Hematopoietic multipotent progenitor cell treated with erythropoietin and hydrocortisone succinate and interleukin-3 and kit ligand, for 15 days (in vitro differentiated cells): ENCODE measurements at regions not wholly inside any gene's neighbourhood (a gene's known extent, or its start where the extent isn't known, plus 50 kb on each side); places are given as distances from the start of the nearest gene placed in this dataset.

Experiments used
- DNase-seq: peaks from one replicate; pipeline ENCODE4 v3.0.0-alpha.2; 2015; ENCODE audit warnings: low spot score

DNA sequence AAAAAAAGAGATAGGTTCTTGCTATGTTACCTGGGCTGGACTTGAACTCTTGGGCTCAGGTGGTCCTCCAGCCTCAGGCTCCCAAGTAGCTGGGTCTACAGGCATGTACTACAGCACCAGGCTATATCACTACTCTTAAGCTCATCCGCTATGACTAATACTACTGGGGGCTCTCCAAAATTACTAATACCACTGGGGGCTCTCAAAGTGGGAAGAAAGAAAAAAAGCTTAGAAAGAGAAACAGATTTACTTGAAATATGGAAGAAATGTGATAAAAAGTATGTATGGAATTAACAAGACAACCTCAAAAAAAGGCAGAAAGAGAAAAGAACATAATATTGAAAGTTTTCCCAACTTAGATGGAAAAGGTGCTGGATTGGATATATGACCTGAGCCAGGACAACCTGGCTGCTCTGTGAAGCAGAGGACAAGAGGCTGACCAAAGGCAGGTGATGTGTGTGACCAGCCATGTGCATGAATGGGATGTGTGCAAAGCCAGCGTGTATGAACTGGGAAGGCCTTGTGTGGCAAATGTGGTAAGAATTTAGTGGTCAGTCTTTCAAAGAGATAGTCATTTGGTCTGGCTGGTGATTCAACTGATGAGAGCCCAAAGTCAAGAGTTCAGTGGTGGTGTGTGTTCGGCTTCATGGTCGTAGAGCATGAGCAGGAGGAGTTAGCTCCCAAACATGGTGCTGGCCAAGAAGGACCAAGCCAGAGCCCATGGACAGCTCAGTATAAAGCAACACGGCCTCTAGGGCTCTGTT is 232.4 kb upstream of the KLF14 start:
- no peak for DNase-seq

DNA sequence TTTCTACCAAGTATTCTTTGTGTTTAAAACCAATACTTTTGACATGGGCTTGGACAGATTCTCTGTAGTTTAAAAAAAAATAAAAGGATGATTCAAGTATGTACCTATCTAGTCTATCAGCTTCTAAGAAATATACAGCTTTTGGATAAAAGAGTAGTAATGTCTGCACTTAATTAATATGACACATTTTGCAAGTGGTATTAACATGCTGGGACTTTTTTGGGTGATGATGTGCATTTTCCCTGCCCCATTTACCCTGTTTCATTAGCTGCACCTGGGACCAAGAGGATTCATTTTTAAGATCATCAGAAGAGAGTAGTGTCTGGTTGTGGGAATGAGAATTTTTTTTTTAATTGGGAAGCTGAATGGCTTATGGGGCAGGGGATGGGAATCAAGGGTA is 236.2 kb upstream of the KLF14 start:
- no peak for DNase-seq

DNA sequence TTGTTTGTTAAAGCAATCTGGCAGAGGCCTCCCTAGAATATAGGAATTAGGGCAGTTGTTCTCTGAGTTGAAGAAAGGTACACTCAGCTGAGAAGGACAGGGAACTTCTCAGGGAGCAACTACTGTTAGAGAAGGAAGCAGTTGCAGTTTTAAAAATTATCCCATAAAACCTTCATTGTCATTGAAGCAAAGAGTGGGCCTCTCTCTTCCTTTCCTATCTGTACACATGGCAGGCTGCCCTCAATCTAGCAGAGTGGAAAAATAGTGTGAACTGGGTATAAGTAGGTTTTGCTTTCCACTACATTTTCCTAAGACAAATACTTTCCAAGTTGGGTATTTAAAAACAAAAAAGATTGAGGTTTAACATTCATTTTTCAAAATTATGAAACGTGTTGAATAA is 236.7 kb upstream of the KLF14 start:
- DNase-seq: no peak

DNA sequence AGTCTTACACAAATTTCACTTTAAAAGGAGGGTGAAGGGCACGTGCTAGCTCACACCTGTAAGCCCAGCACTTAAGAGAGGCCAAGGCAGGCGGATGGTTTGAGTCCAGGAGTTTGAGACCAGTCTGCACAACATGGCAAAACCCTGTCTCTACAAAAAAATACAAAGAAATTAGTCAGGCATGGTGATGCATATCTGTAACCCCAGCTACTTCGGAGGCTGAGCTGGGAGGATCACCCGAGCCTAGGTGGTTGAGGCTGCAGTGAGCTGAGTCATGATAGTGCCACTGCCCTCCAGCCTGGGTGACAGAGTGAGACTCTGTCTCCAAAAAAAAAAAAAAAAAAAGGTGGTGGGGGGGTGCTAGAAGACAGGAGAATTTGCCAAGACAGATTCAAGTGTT is 237.3 kb upstream of the KLF14 start:
- DNase-seq: no peak

DNA sequence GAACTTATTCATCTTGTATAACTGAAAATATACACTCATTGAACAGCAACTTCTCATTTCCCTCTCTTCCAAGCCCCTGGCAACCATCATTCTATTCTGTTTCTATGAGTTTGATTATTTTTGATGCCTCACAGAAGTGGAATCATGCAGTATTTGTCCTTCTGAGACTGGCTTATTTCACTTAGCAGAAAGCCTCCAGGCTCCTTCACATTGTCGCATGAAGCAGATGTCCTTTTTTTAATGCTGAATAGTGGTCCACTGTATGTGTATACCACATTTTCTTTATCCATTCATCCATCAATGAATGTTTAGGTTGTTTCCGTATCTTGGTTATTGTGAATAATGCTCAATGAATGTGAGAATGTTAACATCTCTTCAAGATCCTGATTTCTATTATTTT is 238.2 kb upstream of the KLF14 start:
- no peak for DNase-seq

DNA sequence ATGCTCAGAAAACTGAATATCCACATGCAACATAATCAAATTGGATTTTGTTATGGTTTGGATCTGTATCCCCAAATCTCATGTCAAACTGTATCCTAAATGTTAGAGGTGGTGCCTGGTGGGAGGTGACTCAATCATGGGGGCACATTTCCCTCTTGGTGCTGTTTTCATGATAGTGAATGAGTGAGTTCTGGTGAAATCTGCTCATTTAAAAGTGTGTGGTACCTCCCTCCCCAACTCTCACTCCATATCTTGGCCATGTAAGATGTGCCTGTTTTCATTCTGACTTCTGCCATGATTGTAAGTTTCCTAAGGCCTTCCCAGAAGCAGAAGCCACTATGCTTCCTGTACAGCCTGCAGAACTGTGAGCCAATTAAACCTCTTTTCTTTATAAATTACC is 239.6 kb upstream of the KLF14 start:
- no peak for DNase-seq

DNA sequence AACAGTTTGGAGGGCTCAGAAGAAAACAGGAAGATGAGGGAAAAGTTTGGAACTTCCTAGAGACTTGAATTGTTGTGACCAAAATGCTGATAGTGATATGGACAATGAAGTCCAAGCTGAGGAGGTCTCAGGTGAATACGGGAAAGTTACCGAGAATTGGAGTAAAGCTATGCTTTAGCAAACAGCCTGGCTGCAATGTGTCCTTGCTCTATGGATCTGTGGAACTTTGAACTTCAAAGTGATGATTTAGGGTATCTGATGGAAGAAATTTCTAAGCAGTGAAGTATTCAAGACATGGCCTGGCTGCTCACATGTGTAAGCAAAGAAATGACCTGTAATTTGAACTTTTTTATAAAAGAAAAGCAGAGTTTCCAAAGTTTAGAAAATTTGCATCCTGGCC is 240.2 kb upstream of the KLF14 start:
- DNase-seq: no peak

DNA sequence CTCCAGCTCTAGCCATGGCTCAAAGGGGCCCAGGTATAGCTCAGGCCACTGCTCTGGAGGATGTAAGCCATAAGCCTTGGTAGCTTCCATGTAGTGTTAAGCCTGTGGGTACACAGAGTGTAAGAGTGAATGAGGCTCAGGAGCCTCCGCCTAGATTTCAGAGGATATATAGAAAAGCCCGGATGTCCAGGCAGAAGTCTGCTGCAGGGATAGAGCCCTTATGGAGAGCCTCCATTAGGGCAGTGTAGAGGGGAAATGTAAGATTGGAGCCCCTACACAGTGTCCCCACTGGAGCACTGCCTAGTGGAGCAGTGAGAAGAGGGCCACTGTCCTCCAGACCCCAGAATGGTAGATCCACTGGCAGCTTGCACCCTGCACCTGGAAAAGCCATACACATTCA is 240.8 kb upstream of the KLF14 start:
- DNase-seq: no peak

DNA sequence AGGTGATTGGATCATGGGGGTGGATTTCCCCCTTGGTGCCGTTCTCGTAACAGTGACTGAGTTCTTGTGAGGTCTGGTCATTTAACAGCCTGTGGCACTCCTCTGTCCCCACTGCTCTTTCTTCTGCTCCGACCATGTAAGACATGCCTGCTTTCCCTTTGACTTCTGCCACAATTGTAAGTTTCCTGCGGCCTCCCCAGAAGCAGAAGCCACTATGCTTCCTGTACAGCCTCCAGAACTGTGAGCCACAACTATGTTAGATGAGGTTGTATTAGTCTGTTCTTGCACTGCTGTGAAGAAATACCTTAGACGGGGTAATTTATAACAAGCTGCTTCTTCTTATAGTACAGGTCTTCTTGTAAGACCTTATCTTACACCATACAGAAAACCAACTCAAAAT is 241.7 kb upstream of the KLF14 start:
- DNase-seq: no peak

DNA sequence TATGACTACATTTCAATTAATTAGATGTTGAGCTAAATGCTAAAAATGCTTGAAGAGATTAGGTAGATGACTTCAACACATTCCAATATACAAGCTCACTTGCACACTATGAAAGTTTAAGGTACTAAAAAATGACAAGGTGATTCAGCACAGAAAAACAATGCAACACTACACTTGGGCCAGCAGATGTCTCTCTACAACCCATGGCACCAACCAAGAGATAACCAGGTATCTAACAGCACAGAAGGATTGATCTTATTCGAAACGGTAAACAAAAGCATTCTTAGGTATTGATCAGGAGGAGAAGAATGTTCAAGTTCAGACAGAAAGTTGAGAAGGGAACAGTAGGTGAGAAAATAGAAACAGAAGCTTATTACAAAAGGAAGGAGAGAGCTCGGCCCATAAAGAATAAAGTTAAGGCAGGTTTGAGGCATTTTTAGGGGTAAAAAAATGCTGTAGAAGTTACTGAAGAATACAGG is 248.2 kb upstream of the KLF14 start:
- peak; percentile 49 for DNase-seq

DNA sequence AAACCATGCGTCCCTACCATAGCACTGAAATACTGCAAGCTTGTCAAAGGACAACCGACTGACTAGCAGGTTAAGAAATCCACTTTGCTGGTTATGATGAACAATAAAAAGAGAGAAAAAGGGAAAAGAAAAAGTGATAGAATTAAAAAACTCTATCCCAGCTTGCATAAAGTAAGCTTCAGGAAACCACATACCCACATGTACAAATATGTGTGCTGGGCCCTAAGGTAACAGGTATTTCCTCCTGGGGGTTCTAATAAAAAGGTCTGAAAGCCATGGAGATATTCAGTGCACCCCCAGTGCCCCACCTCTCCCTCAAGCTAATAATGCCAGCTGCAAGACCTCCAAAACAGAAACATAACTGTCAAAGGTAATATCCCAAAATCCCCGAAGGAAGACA is 248.6 kb upstream of the KLF14 start:
- DNase-seq: no peak

DNA sequence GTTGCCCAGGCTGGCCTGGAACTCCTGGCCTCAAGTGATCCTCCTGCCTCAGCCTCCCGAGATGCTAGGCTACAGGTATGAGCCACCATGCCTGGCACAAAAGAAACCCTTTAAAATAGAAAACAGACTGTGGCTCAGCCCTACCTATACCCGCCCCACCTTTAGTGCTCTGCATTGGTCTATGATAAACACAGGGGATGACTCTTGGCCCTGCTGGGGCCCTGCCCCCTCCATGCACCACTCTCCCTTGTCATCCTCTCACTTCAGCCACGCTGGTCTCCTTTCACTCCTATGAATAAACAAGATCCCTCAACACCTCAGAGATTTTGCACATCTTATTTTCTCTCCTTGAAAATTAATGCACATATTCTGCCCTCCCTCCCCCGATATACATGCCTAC is 251.4 kb upstream of the KLF14 start:
- no peak for DNase-seq

DNA sequence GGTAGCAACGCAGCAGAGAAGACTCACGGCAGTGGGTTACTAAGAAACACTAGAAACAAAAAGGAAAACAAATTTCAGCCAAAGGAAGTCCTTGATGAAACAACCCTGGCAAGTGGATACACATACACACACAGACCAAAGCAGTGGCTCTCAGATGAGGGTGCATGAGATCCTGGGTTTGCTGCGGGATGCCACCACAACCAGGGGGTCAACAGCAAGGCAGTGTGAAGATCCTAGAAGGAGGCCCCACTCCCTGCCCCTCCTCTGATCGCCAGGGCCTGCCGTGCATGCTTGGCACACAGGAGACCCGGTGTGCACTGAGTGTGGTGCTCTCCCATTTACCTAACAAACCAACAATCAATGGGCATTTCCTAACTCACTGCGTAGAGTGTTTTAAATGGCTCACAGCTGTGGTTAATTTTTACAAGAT is 252.3 kb upstream of the KLF14 start:
- no peak for DNase-seq

DNA sequence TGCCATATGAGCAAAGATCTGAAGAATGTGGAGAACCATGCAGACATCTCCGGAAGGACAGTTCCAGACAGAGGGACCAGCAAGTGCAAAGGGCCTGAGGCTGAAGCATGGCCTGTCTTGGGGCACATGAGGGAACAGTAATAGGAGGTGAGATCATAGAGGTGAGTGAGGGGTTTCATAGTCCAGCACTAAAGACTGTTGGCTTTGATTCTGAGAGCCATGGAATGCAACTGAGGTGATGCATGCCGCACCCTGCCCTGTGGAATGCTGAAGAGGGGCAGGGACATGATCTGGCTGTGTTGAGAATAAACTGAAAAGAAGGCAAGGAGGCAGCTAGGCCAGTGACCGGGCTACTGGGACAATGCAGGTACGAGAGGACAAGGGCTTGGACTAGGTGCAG is 253.1 kb upstream of the KLF14 start:
- no peak for DNase-seq

DNA sequence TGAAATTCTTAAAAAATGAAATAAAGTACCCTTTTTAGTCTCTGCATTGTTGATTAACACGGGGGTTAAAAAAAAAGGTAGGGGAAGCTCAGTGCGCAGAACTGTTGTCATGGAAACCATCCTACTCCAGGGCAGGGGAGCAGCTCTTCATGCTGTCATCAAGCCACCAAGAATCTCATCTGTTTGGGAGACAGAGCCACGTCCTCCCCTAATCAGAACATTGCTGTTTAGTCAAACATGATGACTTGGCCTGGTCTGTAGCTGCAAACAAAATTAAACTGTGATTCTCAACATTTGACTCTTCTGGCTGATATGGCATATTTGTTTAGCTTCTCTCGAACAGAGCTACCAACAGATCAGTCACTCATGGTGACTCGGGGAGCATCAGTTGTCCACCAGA is 254.4 kb upstream of the KLF14 start:
- DNase-seq: no peak

DNA sequence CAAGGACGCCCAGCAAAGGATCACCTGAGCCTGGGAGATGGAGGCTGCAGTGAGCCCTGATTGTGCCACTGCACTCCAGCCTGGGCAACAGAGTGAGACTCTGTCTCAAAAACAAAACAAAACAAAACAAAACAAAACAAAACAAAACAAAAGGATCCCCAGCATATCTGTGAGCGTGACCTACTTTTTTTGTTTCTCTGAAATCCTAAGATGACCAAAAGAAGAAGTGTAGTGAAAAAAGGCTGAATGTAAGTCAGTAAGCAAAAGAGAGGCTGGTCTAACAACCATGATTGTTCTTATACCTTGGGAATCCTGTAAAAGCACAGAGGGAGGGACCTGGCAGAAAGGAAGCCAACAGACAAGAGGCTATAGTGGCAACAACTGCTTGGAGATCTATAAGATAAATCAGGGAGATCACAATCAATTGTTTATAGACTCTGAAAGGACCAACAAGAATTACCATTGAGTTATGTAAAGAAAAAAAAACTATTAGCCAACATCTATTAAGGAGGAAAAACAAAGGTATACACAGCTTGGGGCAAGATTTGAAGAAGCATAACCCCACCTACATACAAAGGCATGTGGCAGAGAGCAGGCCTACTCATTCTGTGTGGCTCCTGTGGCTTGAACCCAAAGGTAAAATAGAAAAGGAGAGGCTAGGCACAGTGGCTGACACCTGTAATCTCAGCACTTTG is 255.2 kb upstream of the KLF14 start:
- no peak for DNase-seq

DNA sequence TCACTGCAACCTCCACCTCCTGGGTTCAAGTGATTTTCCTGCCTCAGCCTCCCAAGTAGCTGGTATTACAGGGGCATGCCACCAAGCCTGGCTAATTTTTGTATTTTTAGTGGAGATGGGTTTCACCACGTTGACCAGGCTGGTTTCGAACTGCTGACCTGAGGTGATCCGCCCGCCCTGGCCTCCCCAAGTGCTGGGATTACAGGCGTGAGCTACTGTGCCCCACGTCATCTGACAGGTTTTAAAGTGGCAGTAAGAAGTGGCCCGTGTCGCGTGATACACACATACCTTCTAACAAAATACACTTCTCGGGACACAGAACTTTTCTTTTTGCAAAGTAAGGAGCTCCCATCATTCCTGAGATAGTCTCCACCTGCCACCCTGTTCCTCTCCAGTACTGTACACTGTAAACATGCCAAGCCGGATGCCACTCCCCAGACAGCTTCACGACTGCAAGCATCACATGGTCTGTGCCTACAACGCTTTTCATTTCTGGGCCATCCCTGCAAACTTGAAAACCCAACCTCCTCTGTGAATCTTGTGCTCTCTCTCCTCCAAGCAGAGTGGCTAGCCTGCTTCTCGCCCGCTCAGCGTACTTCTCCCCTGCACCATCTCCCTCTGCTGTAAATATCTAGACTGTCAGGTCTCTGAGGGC is 256.3 kb upstream of the KLF14 start:
- DNase-seq: no peak

DNA sequence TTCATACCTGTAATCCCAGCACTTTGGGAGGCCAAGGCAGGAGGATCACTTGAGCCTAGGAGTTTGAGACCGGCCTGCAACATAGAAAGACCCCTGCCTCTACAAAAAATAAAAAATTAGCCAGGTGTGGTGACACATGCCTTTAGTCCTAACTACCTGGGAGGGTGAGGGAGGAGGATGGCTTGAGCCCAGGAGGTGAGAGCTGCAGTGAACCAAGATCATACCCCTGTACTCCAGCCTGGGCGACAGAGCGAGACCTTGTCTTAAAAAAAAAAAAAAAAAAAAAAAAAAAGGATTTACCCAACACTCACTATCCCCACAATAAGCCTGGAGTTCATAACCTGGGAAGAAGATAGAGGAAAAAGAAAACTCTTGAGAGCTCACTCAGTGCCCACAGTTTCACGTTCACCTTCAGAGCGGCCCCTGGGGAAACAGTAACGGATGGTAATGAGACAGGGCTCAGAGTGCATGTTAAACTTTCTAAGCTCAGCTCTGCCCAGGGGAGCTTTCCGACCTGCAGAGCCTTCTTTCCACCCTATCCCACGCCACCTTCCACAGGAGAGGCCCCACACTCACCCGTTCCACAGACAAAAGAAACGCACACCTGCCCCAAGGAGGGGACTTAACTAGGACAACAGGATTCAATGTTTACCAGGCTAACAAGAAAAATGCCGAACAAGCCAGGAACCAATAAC is 259.8 kb upstream of the KLF14 start:
- DNase-seq: no peak

DNA sequence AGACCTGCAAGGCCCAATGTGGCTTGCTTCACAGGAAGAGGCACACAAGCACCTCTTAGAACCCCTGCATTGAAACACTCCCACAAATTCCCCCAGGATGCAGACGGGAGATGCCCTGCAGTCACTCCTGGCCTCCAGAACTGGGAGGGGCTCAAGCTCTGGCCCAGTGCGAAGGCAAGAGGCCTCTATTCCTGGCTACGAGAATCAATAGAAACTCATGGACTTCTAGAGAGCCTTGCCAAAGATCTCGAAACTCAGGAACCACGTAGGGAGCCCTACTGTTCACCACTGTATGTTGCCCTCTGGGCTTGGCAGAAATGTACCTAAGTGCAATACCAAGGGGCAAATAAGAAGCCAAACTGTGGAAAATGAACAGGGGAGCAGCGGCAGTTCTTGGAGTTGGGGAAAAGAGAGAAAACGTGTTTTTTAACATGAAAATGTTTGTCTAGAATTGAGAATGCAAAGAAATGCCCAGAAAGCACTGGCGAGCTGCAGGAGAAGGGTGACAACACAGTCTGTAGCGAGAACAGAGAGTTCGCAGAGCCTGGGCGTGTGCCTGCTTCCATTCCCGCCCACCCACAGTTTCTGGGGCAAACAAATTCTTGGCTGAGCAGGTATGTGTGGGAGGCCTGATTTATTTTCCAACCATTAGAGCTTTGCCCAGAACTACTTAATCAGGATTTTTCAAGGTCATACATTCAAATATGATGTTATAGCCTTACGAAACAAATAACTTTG is 260.5 kb upstream of the KLF14 start:
- DNase-seq: no peak

DNA sequence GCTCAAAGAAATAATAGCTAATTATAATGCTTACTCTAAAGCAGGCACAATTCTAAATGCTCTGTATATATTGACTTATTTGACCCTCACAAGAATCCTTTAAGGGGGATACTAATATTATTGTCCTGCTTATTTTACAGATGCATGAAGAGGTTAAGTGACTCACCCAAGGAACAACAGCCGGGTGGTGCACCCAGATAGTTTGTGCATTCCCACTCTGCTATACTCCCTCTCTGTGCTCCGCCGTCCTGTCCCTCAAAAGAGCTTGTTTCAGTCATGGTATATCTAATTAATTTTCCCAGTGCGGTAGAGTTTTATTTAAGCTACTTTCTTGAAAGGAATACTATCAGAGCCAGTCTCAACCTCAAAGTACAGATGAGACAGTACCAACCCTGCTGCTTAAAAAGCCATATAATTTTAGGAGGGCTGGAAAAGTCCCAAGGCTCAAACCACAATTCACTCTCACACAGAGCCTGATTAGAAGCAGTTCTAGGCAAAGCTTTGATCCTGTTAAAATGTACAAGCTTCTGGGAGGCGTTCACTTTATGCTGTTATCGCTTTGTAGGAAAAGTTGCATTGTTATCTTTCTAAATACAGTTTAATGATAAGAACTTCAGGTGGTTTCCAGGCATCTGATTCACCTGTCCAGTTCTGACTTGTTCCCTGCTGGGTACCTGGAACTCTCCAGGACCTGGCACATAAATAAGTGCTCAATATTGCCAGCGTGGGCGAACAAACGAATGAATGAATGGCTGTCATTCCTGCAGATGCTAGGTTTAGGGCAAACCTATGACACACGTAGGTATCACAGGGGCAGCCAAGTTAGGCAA is 261.5 kb upstream of the KLF14 start:
- DNase-seq: no peak

DNA sequence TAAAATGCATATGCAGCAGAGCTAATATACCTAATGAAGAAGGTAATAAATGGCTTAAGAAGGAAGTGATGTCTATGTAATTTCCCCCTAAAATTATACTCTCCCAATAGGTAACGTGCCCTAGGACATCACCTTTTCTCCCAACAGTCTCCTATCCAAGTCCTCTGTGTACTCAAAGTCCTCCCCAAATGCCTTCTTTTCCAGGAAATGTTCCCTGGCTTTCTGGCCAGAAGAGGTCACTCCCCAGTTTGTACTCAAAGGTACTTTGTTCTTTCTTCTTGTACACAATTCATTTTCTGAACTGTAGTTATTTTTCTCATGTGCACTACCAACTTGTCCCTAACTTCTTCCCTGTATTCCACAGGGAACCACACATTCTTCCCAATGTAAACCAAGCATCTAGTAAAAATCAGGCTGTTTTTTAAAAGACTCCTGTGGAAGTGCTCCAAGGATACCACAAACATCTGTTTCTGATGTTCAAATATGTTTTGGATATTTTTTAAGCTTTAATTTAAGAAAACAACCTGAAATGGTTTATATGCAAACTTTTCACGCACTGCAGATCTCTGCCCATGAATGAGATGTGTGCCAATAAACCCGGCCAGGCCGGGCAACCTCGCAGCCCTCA is 262.3 kb upstream of the KLF14 start:
- no peak for DNase-seq
